ENCODE measurements at regions not wholly inside any gene's neighbourhood (a gene's known extent, or its start where the extent isn't known, plus 50 kb on each side); places are given as distances from the start of the nearest gene placed in this dataset.
"Not testable (repeated sequence)": the region's sequence is repeated elsewhere in the genome, so short reads cannot be mapped to it uniquely, and the experiment has no call there.

GRCh38 chr21:27929179-27929578 is 962.3 kb upstream of the ADAMTS5 start:
- TF ChIP-seq, protein P1, sequence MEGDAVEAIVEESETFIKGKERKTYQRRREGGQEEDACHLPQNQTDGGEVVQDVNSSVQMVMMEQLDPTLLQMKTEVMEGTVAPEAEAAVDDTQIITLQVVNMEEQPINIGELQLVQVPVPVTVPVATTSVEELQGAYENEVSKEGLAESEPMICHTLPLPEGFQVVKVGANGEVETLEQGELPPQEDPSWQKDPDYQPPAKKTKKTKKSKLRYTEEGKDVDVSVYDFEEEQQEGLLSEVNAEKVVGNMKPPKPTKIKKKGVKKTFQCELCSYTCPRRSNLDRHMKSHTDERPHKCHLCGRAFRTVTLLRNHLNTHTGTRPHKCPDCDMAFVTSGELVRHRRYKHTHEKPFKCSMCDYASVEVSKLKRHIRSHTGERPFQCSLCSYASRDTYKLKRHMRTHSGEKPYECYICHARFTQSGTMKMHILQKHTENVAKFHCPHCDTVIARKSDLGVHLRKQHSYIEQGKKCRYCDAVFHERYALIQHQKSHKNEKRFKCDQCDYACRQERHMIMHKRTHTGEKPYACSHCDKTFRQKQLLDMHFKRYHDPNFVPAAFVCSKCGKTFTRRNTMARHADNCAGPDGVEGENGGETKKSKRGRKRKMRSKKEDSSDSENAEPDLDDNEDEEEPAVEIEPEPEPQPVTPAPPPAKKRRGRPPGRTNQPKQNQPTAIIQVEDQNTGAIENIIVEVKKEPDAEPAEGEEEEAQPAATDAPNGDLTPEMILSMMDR (conservative IDR thresholded peaks at IDR 0.05 in 1 of 2, IDR thresholded peaks at IDR 0.05 in 1 of 2; ENCODE audit: extremely low read depth in 1 of 2, insufficient read depth in 1 of 2, low read depth in 1 of 2, low read length in 2 of 2), result not testable (repeated sequence)
- not testable (repeated sequence) for TF ChIP-seq EZH2 (IDR thresholded peaks at IDR 0.05; ENCODE audit: borderline replicate concordance, low read length)
